ENCODE measurements at regions not wholly inside any gene's neighbourhood (a gene's known extent, or its start where the extent isn't known, plus 50 kb on each side); places are given as distances from the start of the nearest gene placed in this dataset.
A peak's percentile ranks its signal among the peaks of the same experiment; 100 is the strongest.
"Not testable (repeated sequence)": the region's sequence is repeated elsewhere in the genome, so short reads cannot be mapped to it uniquely, and the experiment has no call there.

DNA sequence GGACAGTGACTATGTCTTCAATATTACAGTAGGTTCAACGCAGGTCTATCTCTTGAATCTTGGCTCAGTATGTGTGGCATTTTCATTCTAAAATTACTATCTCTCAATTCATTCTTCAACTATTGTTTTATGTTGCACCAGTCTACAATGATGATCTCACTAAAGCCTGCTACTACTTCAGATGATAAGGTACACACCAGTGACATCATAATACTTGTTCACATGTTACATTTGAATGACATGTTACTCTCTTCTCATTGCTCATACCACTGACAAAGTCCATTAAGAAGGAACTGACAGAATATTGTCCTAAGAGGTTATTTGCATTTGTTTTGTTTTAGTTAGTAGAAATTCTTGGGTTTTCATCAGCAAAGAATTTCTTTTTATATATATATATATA, 165.2 kb upstream of the ST8SIA4 start:
- Histone ChIP-seq H3K4me3 (ENCODE audit: low read depth, low read length) (no peak overlapping the region), H3K27me3 (ENCODE audit: control insufficient read depth, insufficient read depth, low read length) (no peaks in the 10 kb centered on the region), H3K36me3 (ENCODE audit: control insufficient read depth, insufficient read depth, low read length) (no peaks in the 10 kb centered on the region)
- no peak for FAIRE-seq
- no peak for DNase-seq (ENCODE audit: low read depth)
- TF ChIP-seq, protein P1, sequence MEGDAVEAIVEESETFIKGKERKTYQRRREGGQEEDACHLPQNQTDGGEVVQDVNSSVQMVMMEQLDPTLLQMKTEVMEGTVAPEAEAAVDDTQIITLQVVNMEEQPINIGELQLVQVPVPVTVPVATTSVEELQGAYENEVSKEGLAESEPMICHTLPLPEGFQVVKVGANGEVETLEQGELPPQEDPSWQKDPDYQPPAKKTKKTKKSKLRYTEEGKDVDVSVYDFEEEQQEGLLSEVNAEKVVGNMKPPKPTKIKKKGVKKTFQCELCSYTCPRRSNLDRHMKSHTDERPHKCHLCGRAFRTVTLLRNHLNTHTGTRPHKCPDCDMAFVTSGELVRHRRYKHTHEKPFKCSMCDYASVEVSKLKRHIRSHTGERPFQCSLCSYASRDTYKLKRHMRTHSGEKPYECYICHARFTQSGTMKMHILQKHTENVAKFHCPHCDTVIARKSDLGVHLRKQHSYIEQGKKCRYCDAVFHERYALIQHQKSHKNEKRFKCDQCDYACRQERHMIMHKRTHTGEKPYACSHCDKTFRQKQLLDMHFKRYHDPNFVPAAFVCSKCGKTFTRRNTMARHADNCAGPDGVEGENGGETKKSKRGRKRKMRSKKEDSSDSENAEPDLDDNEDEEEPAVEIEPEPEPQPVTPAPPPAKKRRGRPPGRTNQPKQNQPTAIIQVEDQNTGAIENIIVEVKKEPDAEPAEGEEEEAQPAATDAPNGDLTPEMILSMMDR (IDR thresholded peaks at IDR 0.05; ENCODE audit: insufficient read depth, low read length, severe bottlenecking) = no peak

DNA sequence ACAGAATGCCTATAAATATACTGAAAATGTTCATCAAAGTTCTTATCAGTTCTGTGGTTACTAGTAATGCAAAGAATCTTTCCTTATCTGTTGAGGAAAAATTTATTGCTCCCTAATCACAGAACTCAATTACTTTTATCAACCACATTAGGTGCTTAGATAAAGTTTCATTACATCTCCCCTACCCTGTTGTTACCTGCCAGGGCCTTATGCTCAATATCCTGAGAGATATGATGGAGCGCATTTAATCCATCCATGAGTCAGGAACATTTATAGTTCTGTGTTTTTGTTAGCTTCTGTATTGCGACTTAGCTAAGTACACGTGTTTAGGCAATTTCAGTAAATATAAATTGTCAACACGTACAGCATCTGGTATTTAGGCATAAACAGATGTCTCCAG, 164.3 kb upstream of the ST8SIA4 start:
- FAIRE-seq (no peak), DNase-seq (ENCODE audit: low read depth) (no peak)
- no peak overlapping the region for H3K4me3 ChIP-seq (ENCODE audit: low read depth, low read length)
- no peaks in the 10 kb centered on the region for H3K27me3 ChIP-seq (ENCODE audit: control insufficient read depth, insufficient read depth, low read length)
- TF ChIP-seq, protein P1 (IDR thresholded peaks at IDR 0.05; ENCODE audit: insufficient read depth, low read length, severe bottlenecking) = no peak
- no peaks in the 10 kb centered on the region for H3K36me3 ChIP-seq (ENCODE audit: control insufficient read depth, insufficient read depth, low read length)

GRCh38 chr5:101062902-101063301, 159.8 kb upstream of the ST8SIA4 start:
- no peaks in the 10 kb centered on the region for H3K27me3 ChIP-seq (ENCODE audit: control insufficient read depth, insufficient read depth, low read length)
- no peak overlapping the region for H3K4me3 ChIP-seq (ENCODE audit: low read depth, low read length)
- TF ChIP-seq, protein P1 (IDR thresholded peaks at IDR 0.05; ENCODE audit: insufficient read depth, low read length, severe bottlenecking) = no peak
- no peak for FAIRE-seq
- no peaks in the 10 kb centered on the region for H3K36me3 ChIP-seq (ENCODE audit: control insufficient read depth, insufficient read depth, low read length)
- DNase-seq (ENCODE audit: low read depth) = no peak

DNA sequence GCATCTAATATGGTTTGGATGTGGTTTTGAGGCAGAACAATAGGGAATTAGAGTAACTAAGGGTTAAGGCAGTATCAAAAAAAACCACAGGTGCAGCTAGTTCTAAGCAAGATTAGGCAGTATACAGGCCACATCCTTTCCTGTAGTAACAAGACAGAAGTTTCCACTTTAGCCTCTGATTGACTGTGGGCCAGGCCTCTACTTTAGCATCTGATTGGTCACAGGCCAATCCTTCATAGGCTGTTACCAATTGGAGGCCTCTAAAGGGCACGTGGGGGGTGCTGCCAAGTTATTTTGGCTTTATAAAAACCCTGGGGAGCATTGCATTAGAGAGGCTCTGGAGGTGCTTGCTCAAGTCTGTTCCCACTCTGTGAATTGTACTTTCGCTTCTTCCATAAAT, 144.1 kb upstream of the ST8SIA4 start:
- H3K4me3 ChIP-seq (ENCODE audit: low read depth, low read length) = no peak overlapping the region
- DNase-seq (ENCODE audit: low read depth) = no peak
- no peaks in the 10 kb centered on the region for H3K27me3 ChIP-seq (ENCODE audit: control insufficient read depth, insufficient read depth, low read length)
- TF ChIP-seq, protein P1 (IDR thresholded peaks at IDR 0.05; ENCODE audit: insufficient read depth, low read length, severe bottlenecking) = no peak
- H3K36me3 ChIP-seq (ENCODE audit: control insufficient read depth, insufficient read depth, low read length) = no peaks in the 10 kb centered on the region
- no peak for FAIRE-seq

DNA sequence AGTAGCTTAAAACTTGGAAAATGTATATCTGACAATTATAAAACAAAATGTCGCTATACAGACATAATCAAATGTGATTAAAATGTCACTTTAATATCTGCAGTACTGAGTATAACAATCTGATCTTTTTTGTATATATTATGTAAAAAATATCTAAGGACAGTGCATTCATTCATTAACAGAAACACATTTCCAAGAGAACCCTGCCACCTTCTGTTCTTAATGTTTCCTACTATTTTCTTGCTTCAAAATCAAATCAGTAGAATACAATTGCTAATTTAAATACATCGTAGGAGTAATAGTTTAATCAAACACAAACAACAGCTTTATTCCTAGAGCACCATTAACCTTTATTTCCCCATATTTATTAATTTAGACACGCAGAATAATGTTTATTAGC, 142.6 kb upstream of the ST8SIA4 start:
- no peaks in the 10 kb centered on the region for H3K36me3 ChIP-seq (ENCODE audit: control insufficient read depth, insufficient read depth, low read length)
- no peak for FAIRE-seq
- peak; percentile 12 for DNase-seq (ENCODE audit: low read depth)
- TF ChIP-seq, protein P1 (IDR thresholded peaks at IDR 0.05; ENCODE audit: insufficient read depth, low read length, severe bottlenecking) = no peak
- H3K27me3 ChIP-seq (ENCODE audit: control insufficient read depth, insufficient read depth, low read length) = no peaks in the 10 kb centered on the region
- H3K4me3 ChIP-seq (ENCODE audit: low read depth, low read length) = no peak overlapping the region

DNA sequence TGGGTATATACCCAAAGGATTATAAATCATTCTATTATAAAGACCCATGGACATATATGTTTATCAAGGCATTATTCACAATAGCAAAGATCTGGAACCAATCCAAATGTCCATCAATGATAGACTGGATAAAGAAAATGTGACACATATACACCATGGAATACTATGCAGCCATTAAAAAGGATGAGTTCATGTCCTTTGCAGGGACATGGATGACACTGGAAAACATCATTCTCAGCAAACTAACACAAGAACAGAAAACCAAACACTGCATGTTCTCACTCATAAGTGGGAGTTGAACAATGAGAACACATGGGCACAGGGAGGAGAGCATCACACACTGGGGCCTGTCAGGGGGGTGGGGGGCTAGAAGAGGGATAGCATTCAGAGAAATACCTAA, 136.9 kb upstream of the ST8SIA4 start:
- not testable (repeated sequence) for H3K36me3 ChIP-seq (ENCODE audit: control insufficient read depth, insufficient read depth, low read length); DNase-seq (ENCODE audit: low read depth); H3K4me3 ChIP-seq (ENCODE audit: low read depth, low read length); FAIRE-seq; H3K27me3 ChIP-seq (ENCODE audit: control insufficient read depth, insufficient read depth, low read length)

Measured in bronchial epithelial cell (primary cell).